Right lung (tissue), 2 donors: ENCODE measurements at regions not wholly inside any gene's neighbourhood (a gene's known extent, or its start where the extent isn't known, plus 50 kb on each side); places are given as distances from the start of the nearest gene placed in this dataset.

Experiments
- DNase-seq, 2 donors: peaks; one replicate each; pipeline ENCODE4 v3.0.0-alpha.2; 2013

DNA sequence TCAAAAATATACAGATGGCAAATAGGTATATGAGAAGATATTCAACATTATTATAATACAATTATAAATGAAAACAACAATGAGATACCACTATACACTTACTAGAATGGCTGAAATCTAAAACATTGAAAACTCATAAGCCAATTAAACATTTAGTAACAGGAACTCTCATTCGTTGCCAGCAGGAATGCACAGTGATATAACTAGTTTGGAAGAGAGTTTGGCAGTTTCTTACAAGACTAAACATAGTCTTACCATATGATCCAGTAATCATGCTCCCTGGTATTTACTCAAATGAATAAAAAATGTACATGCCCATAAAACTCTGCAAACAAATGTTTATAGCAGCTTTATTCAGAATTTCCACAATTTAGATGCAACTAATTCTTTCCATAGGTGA is 476.2 kb upstream of the COBL start:
- DNase-seq, result no peak

DNA sequence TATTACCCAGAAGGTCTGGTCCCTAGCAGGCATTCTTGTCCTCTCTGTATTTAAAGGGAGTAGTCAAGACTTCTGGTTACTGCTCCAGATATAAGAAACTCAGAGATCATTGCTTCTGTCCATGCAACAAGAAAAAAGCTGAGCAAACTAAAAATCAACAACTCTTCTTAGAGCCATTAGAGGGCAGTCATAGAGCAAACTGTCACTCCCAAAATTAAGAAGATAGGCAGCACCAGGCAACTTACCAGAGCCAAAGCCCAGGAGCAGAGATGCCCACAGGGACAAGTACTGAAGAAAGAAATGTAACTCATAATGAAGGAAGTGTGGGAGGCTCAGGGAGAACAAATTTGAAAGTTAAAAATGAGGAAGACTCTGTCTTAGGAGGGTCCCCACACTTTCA is 472.9 kb upstream of the COBL start:
- peak; percentile 2 to 7 for DNase-seq

DNA sequence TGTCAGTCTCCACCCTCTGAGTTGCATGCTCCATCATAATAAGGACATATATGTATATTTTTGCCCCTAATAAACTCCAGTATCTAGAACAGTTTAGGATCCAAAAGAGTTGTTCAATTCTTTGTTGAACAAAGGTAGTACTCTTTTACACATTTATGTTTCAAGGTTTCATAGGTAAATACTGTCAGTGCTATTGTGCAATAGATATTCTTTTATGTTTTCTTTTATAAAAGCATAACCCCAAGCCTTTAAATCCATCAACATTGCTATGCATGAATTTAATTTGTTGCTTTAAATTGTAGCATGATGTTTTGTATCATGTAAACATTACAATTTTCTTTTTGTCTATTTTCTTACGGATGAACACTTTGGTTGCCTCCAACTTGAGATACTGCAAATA is 469.7 kb upstream of the COBL start:
- no peak for DNase-seq

DNA sequence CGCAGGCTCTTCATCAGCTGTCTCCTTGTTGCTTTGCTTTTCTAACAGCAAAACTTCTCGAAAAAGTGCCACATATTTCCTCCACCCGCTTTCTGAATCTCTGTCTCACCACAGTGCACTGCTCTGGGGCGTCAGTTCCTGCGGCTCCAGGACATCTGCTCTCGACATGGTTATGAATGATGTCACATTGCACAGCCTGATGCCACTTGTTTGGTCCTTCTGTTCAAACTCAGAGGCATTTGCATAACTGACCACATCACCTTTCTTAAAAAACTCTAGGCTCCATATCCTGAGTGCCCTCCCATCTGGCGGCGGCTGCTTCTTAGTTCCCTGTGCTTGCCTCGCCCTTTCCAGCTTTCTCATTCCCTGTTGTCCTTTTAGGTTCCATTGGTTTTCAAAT is 469.3 kb upstream of the COBL start:
- DNase-seq, result no peak

DNA sequence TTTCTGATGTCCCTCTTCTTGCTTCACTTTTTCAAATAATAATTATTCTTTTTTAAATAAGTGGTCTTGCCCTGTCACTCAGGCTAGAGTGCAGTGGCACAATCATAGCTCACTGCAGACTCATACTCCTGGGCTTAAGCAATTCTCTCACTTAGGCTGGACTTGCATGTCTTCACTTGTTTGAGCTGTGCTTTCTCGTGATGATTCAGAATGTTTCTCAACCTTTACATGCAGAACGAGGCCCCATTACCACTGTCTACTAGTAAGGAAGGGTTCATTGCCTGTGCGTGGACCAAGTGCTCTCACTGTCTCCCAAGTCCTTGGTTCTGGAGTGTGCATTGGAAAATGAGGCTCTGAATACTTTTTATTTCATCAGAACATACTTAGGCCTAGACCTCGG is 468.6 kb upstream of the COBL start:
- DNase-seq, result no peak

DNA sequence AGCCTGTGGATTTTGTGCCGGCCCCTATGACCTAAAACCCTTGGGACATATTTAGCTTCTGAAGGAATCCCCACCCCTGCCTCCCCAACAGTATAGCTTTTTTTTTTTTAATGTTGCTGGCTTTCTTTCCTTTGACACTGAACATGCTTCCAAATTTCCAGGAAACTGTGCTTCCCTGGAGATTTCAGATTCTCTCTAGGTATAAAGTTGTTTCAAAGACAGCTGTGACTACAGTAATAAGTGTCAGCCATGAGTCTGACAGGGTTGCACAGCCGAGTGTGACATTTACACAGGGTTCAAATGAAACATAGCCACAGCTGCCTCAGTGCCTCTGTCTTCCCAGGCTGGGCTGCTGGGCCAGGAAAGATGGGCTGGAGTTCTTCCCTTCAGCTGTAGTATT is 466.6 kb upstream of the COBL start:
- DNase-seq, result no peak

DNA sequence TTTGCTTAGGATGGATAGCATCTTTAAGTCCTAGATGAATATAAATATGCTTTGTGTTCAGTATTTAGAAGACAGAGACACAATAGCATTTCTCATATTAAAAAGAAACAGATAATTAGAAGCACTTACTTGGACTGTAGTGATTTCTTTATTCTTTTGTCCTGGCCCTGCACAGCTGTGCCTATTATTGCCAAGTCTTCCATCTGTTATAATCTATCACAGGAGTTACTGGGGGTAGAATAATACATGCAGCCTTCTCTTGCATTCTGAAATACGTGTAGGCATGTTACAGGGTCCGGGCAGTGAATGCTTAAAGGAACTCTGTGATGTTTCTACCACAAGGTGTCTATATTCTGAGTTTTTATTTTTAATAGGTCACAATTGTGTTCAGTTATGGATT is 461.5 kb upstream of the COBL start:
- DNase-seq, result no peak

DNA sequence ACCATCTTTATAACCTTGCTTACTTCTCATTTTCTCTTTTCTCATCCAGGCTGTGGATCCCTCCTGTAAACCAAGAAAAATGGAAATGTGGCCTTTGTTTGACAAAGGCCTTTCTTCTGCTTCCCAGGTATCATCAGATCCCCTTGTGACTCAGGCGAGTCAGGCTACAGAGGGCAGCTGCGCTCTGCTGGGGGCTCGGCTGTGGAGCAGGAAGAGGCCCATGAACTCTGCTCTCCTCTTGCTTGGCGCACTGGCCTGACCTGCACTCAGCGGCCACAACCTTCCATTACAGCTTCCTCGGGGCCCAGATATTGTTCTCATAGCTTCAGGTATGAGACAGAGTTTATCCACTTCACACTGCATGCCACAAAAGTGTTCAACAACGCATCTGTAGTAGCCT is 457.6 kb upstream of the COBL start:
- no peak for DNase-seq

DNA sequence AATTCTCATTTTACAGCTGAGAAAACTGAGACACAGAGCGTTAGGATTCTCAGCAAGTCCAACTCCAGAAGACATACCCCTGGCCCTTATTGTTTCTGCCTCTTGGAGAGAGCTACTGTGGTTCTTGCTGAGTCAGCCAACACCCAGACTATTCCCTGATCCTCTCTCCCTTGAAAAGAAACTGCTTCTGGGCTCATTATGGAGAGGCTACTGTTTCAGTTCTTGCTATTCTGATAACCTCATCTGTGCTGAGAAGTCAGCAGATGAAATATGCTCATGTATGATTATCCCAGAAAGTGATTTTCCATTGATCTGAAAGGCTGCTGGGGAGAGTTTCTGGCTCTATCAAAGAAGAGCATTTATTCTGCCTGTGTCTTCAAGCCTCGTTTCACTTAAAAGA is 455.6 kb upstream of the COBL start:
- no peak for DNase-seq

DNA sequence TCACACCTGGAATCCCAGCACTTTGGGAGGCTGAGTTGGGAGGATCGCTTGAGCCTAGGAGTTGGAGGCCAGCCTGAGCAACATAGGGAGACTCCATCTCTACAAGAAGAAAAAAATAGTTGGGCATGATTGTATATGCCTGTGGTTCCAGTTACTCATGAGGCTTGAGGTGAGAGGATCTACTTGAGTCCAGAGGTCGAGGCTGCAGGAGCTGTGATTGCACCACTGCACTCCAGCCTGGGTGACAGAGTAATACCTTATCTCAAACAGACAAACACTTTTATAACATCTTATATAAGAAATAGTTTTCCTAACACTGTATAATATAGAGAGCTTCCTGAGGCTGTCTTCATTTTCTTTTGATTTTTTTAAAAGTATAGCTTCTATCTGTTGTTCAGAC is 448.4 kb upstream of the COBL start:
- no peak for DNase-seq

DNA sequence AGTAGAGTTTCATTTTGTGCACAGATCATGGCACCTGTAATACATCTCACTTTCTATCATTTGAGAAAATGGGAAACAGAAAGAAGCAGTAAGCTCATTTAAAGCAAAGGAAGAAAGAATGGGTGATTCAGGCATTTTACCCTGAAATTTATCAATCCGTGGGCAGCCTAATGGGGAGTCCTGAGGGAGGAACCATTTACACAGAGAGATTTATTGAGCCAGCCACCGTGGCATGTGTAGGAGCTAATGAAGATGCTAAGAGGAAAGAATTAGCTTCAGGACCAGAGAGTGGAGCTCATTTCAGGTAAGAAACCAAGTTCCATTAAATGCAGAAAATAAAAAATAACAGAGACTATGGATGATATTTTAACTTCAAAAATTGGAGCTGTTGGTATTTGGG is 443.4 kb upstream of the COBL start:
- DNase-seq, result no peak

DNA sequence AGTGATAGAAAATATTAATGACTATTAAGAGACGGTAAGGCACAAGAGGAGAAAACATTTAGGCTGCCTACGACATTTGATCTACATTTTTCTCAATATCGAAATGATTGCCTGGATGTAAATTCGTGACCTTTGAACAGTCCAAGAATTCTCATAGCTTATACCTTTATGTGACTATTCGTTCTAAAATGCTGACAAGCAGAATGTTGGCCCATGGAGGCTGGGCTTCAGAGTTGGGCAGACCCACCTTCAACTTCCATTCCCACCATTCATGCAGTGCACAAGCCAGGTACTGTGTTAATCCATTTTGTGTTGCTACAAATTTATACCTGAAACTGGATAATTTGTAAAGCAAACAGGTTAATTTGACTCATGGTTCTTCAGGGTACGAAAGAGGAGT is 441.4 kb upstream of the COBL start:
- no peak for DNase-seq

DNA sequence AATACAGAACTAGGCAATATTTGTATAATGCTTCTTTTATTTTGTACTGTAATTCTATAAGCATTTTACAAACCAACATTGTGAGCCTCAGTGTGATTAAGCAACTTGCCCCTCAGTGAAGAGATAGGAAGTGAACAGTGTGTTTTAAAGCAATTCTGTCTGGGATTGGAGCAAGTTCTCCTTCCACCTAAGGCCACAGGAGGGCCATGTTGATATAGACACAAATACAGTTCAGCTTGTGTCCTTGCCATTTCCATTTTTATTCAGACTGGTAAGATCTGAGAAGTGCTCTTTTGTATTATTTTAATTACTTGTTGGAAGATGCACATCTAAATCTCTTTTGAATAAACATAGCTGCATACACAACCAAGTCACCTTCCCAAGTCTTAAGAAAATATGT is 416.3 kb upstream of the COBL start:
- no peak for DNase-seq

DNA sequence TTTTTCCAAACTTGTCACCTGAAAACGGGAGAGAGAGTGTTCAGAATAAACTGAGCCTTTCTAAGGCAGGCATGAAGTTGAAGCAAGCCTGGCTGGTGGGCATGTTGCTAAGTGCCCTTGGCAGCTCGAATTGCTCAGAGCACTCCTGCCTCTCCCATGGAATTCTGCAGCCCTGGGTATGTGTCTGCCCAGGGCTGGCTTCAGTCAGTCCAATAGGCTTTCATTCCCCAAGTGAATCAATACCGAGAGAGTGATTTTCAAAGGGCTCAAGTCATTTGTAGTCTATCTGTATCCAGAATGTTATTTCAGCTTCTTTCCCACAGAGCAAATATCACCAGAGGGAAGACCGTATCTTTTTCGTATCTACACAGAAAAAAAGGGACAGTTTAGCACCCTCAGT is 415.5 kb upstream of the COBL start:
- DNase-seq, result no peak

DNA sequence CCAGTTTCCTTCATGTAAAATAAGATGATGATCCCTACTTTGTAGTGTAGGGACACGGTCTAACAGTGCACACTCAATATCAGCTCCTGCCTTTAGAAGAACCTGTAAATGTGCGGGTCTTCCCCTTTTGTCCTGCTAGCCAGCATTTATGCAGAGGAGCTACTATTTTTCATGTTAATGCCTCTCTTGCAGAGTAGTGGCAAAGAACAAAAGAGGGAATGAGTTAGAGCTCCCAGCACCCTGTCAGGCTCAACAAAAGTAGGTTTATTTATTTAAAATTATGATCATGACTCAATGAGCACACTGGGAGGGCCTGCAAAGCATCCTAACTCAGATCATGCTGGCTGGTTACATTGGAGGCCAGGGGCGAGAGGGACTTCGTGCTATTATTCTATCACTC is 414.5 kb upstream of the COBL start:
- DNase-seq, result no peak

DNA sequence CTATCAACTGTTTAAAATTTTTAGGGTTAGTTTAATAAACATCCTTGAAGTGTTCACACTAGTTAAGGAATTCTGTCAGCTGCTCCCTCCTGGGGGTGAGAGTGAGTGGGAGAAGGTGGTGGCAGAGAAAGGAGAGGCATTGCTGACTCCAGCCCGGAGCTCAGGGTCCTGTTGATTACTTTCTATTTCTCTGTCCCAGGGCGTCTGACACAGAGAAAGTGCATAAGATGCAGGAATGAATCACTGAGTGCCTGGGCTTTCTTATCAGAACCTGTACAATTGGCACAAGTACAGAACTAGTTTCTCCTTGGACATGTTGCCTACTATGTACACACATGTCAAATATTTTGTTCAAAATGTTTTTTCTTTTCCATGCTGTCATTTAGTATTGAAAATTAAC is 410.8 kb upstream of the COBL start:
- DNase-seq, result no peak

DNA sequence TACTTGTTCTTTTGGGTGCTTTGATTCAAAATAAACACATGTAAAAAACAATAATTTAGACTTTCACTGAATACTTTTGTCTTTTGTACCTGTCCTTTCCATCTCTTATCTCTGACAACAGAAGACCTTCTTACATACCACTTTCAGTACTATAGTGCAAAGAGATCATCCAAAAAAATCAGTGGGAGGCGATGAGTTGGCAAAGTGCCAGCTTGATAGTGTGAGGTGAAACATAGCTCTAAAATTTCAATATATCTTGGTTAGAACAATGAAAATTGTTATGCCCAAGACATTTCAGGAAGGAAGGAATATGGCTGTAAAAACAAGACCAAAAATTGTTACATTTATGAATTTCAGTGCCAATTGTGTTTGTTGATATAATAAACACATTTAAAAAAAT is 390.2 kb upstream of the COBL start:
- DNase-seq, result no peak

DNA sequence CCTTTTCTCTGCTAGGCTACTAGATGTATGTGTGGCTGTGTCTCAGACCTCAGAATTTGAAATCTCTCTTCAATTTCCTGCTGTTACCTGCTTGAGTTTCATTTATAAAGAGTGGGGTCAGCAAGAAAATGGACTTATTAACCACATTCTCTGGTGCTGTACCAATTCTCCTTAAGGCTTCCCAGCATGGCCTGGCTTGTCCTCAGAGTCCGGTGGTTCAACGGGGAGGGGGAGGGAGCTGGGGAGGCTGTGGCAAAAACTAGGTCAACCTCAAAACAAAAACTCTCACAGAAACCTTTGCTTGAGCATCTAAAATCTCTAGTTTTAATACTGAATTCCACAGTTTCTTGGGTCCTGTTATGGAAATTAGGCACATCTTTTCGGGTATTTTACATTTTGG is 389.1 kb upstream of the COBL start:
- no peak for DNase-seq

DNA sequence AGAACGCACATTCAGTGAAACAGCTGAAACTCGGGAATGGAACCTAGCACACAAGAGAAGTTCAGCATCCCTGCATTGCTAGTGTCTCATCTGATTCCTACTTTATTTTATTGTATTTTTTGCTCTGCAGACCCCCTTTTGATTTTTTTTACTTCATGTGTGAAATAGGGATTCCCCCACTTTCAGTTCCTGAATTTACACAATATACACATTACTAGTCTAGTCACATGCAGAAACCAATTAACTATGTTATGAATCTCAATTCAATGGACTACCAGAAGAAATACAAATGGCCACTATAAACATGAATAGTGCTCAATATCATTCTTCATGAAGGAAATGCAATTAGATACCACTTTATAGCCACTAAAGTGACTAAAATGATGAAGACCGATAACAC is 386.1 kb upstream of the COBL start:
- DNase-seq, result no peak

DNA sequence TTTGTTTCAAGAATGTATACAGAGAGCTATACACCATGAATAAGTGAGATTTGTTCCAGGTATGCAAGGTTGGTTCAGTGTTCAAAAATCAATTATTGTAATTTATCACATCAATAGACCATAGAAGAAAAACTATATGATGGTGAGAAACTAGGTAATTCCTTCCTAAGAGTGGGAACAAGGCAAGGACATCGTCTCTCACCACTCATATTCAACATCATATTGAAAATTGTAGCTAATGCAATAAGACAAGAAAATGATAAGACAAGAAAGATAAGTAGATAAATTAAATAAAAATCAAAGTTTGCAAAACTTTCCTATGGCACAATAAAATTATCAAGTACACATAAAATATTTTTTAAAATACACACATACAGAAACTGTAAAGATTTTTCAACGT is 385.3 kb upstream of the COBL start:
- DNase-seq, result no peak

DNA sequence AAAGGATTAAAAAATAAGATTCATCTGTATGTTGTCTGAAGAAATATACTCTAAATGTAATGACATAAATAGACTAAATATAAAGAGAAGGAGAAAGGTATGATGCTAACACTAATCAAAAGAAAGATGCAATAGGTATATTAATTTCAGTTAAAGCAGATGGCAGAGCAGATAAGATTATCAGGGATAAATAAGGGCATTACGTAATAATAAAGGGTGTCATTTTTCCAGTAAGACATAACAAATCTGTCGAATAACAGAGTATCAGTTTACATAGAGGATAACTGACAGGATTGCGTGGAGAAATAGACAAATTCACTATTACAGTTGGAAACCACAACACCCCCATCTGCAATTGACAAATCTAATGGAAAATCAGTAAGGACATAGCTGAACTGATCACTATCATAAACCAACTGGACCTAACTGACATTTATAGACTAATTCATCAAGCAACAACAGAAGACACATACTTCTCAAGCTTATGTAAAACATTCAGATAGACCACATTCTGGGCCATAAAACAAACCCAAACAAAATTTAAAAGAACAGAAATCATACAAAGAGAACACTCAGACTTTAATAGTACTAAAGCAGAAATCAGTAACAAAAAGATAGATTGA is 384.1 kb upstream of the COBL start:
- DNase-seq, result no peak

DNA sequence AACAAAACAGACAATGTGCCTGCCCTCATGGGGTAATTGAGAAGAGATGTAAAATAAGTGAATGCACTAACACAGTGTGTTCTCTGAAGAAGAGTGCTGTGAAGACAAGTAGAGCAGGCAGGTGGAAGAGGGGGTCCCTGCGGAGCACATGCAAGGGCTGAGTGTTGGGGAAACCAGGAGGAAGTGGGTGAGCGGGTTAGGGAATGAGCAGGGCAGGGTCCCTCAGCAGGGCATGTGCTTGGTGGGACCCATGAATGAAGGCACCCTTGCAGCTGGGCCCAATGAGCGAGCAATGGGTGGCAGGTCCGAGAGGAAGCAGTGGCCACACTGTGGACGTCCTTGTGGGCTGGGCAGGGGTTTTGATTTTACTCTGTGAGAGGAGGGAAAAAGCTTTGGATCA is 376.6 kb upstream of the COBL start:
- DNase-seq, result no peak

DNA sequence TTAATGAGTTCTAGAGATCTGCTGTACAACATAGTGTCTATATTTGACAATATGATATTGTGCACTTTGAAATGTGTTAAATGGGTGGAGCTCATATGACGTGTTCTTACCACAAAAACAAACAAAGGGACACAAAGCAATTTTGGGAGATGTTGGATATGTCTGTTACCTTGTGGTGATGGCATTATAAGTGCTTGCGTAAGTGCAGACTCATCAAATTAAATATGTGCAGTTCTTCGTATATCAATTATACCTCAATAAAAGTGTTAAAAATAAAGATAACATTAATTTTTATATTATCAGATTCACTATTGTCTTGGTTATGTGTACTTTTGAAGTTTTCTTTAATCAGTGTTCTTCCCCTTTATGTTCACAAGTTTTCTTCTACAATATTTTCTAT is 372.9 kb upstream of the COBL start:
- no peak for DNase-seq

DNA sequence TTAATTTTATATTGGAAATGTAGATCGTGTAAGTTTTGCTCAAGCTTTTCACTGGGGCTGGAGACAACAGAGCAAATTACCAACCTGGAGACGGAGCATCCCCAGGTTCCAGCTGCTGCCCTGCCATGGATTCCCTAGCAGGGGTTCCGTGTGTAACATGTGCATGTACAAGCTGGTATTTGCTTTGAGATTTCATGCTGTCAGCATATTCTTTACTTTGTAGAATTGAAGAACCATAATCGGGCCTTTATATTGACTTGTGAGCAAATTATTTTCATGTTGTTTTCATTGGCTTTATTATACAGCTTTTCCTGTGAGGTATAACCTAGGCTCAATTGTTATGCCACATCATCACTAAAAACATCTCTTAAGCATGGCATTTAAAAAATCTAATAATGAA is 369.2 kb upstream of the COBL start:
- DNase-seq, result no peak
